ENCODE measurements at regions not wholly inside any gene's neighbourhood (a gene's known extent, or its start where the extent isn't known, plus 50 kb on each side); places are given as distances from the start of the nearest gene placed in this dataset.
"Not testable (repeated sequence)": the region's sequence is repeated elsewhere in the genome, so short reads cannot be mapped to it uniquely, and the experiment has no call there.

- DNase-seq = peak; percentile 6
Measured at GRCh38 chr7:24138343-24138742, 145.6 kb upstream of the NPY start.

- no peak for DNase-seq
Measured at GRCh38 chr7:24140001-24140400, 144.0 kb upstream of the NPY start.

- DNase-seq = no peak
Measured at GRCh38 chr7:24141874-24142509, 142.0 kb upstream of the NPY start.

GRCh38 chr7:24143547-24143946, 140.4 kb upstream of the NPY start:
- no peak for DNase-seq

- DNase-seq = no peak
Measured at GRCh38 chr7:24151944-24152343, 132.0 kb upstream of the NPY start.

GRCh38 chr7:24152356-24152755, 131.6 kb upstream of the NPY start:
- DNase-seq = no peak

- DNase-seq = no peak
Measured at GRCh38 chr7:24152877-24153472, 131.0 kb upstream of the NPY start.

- no peak for DNase-seq
Measured at GRCh38 chr7:24157666-24158065, 126.3 kb upstream of the NPY start.

GRCh38 chr7:24158975-24159374, 125.0 kb upstream of the NPY start:
- DNase-seq = peak; percentile 71

GRCh38 chr7:24164401-24164800, 119.6 kb upstream of the NPY start:
- DNase-seq = no peak

GRCh38 chr7:24169077-24169624, 114.8 kb upstream of the NPY start:
- no peak for DNase-seq

GRCh38 chr7:24171951-24172350, 112.0 kb upstream of the NPY start:
- DNase-seq = not testable (repeated sequence)

GRCh38 chr7:24172856-24173255, 111.1 kb upstream of the NPY start:
- no peak for DNase-seq

GRCh38 chr7:24175603-24176002, 108.4 kb upstream of the NPY start:
- DNase-seq = no peak

- DNase-seq = no peak
Measured at GRCh38 chr7:24178811-24179570, 105.0 kb upstream of the NPY start.

- DNase-seq = no peak
Measured at GRCh38 chr7:24191362-24191761, 92.6 kb upstream of the NPY start.

GRCh38 chr7:24192053-24192452, 91.9 kb upstream of the NPY start:
- peak; percentile 70 for DNase-seq

- DNase-seq = no peak
Measured at GRCh38 chr7:24192691-24193090, 91.3 kb upstream of the NPY start.

GRCh38 chr7:24197852-24198251, 86.1 kb upstream of the NPY start:
- peak; percentile 67 for DNase-seq

GRCh38 chr7:24199978-24200377, 84.0 kb upstream of the NPY start:
- DNase-seq = peak; percentile 17

GRCh38 chr7:24200407-24200966, 83.5 kb upstream of the NPY start:
- DNase-seq = no peak

- DNase-seq = no peak
Measured at GRCh38 chr7:24201226-24201625, 82.8 kb upstream of the NPY start.

- DNase-seq = no peak
Measured at GRCh38 chr7:24212073-24212472, 71.9 kb upstream of the NPY start.

All from fibroblast of skin of abdomen (primary cell).